ENCODE measurements at regions not wholly inside any gene's neighbourhood (a gene's known extent, or its start where the extent isn't known, plus 50 kb on each side); places are given as distances from the start of the nearest gene placed in this dataset.

- POLR2A ChIA-PET: no interaction called here
- no peak overlapping the region for H3K9ac ChIP-seq (ENCODE audit: low read length)
- H3K27me3 ChIP-seq (replicated peaks in 1 of 4; ENCODE audit: control extremely low read depth in 1 of 4, control insufficient read depth in 3 of 4, insufficient read depth in 4 of 4, low read length in 3 of 4): peaks cover 0 to 6% (median 0%) of the 10 kb centered on the region in 4 experiments
- CTCF ChIA-PET: no interaction called here
- H3K27ac ChIP-seq (ENCODE audit: low read length in 2 of 2): no peak overlapping the region
- intact Hi-C loops (cut with micrococcal nuclease): no loop called here
- H3K9me3 Mint-ChIP-seq (ENCODE audit: insufficient read depth): no peaks in the 10 kb centered on the region
- H3K27me3 Mint-ChIP-seq: peaks cover 19% of the 10 kb centered on the region
- no peaks in the 10 kb centered on the region for H3K4me1 Mint-ChIP-seq
- H3K27ac Mint-ChIP-seq: no peak overlapping the region
- H3K4me3 ChIP-seq (ENCODE audit: control extremely low read depth in 1 of 5, extremely low read depth in 1 of 5, insufficient read depth in 1 of 5, low read depth in 2 of 5, low read length in 4 of 5): no peak overlapping the region
- no peaks in the 10 kb centered on the region for H3K4me1 ChIP-seq (ENCODE audit: control insufficient read depth in 2 of 2, insufficient read depth in 2 of 2, low read length in 2 of 2)
- no CpG with 5 or more reads among the region's 1 CpG for WGBS (ENCODE audit: insufficient coverage)
- no peak overlapping the region for H3K4me2 ChIP-seq (replicated peaks; ENCODE audit: low read depth, low read length, poor library complexity, severe bottlenecking)
- ATAC-seq (ENCODE audit: low read depth) (no peak), DNase-seq (no peak)
- H3K9me3 ChIP-seq (ENCODE audit: control extremely low read depth in 1 of 3, control insufficient read depth in 2 of 3, insufficient read depth in 1 of 3, low read length in 2 of 3): no peaks in the 10 kb centered on the region
- no peak overlapping the region for H2AFZ ChIP-seq (ENCODE audit: insufficient read depth, low read depth, low read length, poor library complexity, severe bottlenecking)
- no peaks in the 10 kb centered on the region for H3K79me2 ChIP-seq (ENCODE audit: control insufficient read depth, insufficient read depth, low read length)
- H3K4me3 Mint-ChIP-seq: no peak overlapping the region
- no peaks in the 10 kb centered on the region for H4K20me1 ChIP-seq (ENCODE audit: control insufficient read depth, insufficient read depth, low read length, poor library complexity, severe bottlenecking)
- H3K36me3 ChIP-seq (replicated peaks in 1 of 2; ENCODE audit: control extremely low read depth in 1 of 2, control insufficient read depth in 1 of 2, extremely low read depth in 1 of 2, insufficient read depth in 2 of 2, low read length in 1 of 2): no peaks in the 10 kb centered on the region
- TF ChIP-seq CTCF (IDR thresholded peaks at IDR 0.05) (no peak), EZH2 (IDR thresholded peaks at IDR 0.05; ENCODE audit: borderline replicate concordance, insufficient read depth, low read depth, low read length, poor library complexity, severe bottlenecking) (no peak)
Observed at GRCh38 chr3:66744521-66744920, 243.7 kb upstream of the LRIG1 start.

DNA sequence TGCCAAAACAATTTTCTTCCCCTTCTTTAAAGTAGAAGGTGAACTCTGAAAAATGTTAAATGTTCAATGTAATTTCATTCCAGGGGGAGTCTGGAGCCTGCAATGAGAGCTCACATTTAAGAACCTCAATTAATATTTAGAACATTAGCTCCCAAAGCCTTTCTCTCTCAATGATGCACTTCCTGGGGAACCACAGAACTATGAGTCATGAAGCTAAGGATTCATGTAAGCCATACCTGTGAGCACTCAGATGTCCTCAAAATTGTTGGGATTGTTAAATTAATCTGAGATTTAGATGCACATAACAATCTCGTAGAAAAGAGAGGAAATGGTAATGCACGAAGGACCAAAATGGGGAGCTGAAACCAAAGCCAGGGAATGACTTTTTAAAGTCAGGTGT is 244.2 kb upstream of the LRIG1 start:
- H4K20me1 ChIP-seq (ENCODE audit: control insufficient read depth, insufficient read depth, low read length, poor library complexity, severe bottlenecking): no peaks in the 10 kb centered on the region
- ChIA-PET POLR2A (no interaction called here), CTCF (no interaction called here)
- no peak overlapping the region for H3K27ac ChIP-seq (ENCODE audit: low read length in 2 of 2)
- Mint-ChIP-seq H3K4me3 (no peak overlapping the region), H3K27ac (no peak overlapping the region), H3K27me3 (peaks cover 18% of the 10 kb centered on the region), H3K9me3 (ENCODE audit: insufficient read depth) (no peaks in the 10 kb centered on the region), H3K4me1 (no peaks in the 10 kb centered on the region)
- TF ChIP-seq CTCF (IDR thresholded peaks at IDR 0.05) (no peak), EZH2 (IDR thresholded peaks at IDR 0.05; ENCODE audit: borderline replicate concordance, insufficient read depth, low read depth, low read length, poor library complexity, severe bottlenecking) (no peak)
- H3K4me1 ChIP-seq (ENCODE audit: control insufficient read depth in 2 of 2, insufficient read depth in 2 of 2, low read length in 2 of 2): no peaks in the 10 kb centered on the region
- intact Hi-C loops (cut with micrococcal nuclease): no loop called here
- H3K9me3 ChIP-seq (ENCODE audit: control extremely low read depth in 1 of 3, control insufficient read depth in 2 of 3, insufficient read depth in 1 of 3, low read length in 2 of 3): no peaks in the 10 kb centered on the region
- 96% methylated on average over 2 of the region's 2 CpGs for WGBS (ENCODE audit: insufficient coverage)
- H3K4me2 ChIP-seq (replicated peaks; ENCODE audit: low read depth, low read length, poor library complexity, severe bottlenecking): no peak overlapping the region
- H2AFZ ChIP-seq (ENCODE audit: insufficient read depth, low read depth, low read length, poor library complexity, severe bottlenecking): no peak overlapping the region
- H3K27me3 ChIP-seq (replicated peaks in 1 of 4; ENCODE audit: control extremely low read depth in 1 of 4, control insufficient read depth in 3 of 4, insufficient read depth in 4 of 4, low read length in 3 of 4): peaks cover 0 to 6% (median 0%) of the 10 kb centered on the region in 4 experiments
- no peaks in the 10 kb centered on the region for H3K36me3 ChIP-seq (replicated peaks in 1 of 2; ENCODE audit: control extremely low read depth in 1 of 2, control insufficient read depth in 1 of 2, extremely low read depth in 1 of 2, insufficient read depth in 2 of 2, low read length in 1 of 2)
- no peak overlapping the region for H3K4me3 ChIP-seq (ENCODE audit: control extremely low read depth in 1 of 5, extremely low read depth in 1 of 5, insufficient read depth in 1 of 5, low read depth in 2 of 5, low read length in 4 of 5)
- ATAC-seq (ENCODE audit: low read depth) (no peak), DNase-seq (no peak)
- no peaks in the 10 kb centered on the region for H3K79me2 ChIP-seq (ENCODE audit: control insufficient read depth, insufficient read depth, low read length)
- H3K9ac ChIP-seq (ENCODE audit: low read length): no peak overlapping the region

Data from B cell (primary cell).